Hepatocyte (in vitro differentiated cells): ENCODE measurements at regions not wholly inside any gene's neighbourhood (a gene's known extent, or its start where the extent isn't known, plus 50 kb on each side); places are given as distances from the start of the nearest gene placed in this dataset.

Experiments
- EZH2 ChIP-seq: fragments of 200-600 bp; sonication (generic); IDR thresholded peaks from 2 replicates; pipeline ENCODE4 v1.6.1; 2016; ENCODE audit warnings: antibody characterized with exemption, mild to moderate bottlenecking, borderline replicate concordance
- EZH2phosphoT487 ChIP-seq: fragments of 200-600 bp; sonication (generic); IDR thresholded peaks from one replicate; pipeline ENCODE4 v1.6.1; 2018; ENCODE audit warnings: antibody characterized with exemption, mild to moderate bottlenecking, low read depth, moderate library complexity; ENCODE audit not compliant: unreplicated experiment, severe bottlenecking
- TF ChIP-seq, protein P1 (sequence below): fragments of 200-600 bp; sonication (generic); IDR thresholded peaks from 2 replicates; pipeline ENCODE4 v1.5.1; 2016; ENCODE audit warnings: antibody characterized with exemption, mild to moderate bottlenecking; ENCODE audit not compliant: poor library complexity

GRCh38 chr18:42437001-42437400, 482.0 kb downstream of the PIK3C3 start:
- TF ChIP-seq, protein P1, sequence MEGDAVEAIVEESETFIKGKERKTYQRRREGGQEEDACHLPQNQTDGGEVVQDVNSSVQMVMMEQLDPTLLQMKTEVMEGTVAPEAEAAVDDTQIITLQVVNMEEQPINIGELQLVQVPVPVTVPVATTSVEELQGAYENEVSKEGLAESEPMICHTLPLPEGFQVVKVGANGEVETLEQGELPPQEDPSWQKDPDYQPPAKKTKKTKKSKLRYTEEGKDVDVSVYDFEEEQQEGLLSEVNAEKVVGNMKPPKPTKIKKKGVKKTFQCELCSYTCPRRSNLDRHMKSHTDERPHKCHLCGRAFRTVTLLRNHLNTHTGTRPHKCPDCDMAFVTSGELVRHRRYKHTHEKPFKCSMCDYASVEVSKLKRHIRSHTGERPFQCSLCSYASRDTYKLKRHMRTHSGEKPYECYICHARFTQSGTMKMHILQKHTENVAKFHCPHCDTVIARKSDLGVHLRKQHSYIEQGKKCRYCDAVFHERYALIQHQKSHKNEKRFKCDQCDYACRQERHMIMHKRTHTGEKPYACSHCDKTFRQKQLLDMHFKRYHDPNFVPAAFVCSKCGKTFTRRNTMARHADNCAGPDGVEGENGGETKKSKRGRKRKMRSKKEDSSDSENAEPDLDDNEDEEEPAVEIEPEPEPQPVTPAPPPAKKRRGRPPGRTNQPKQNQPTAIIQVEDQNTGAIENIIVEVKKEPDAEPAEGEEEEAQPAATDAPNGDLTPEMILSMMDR, result no peak
- TF ChIP-seq EZH2, result no peak
- no peak for TF ChIP-seq EZH2phosphoT487
